ENCODE measurements at regions not wholly inside any gene's neighbourhood (a gene's known extent, or its start where the extent isn't known, plus 50 kb on each side); places are given as distances from the start of the nearest gene placed in this dataset.

DNA sequence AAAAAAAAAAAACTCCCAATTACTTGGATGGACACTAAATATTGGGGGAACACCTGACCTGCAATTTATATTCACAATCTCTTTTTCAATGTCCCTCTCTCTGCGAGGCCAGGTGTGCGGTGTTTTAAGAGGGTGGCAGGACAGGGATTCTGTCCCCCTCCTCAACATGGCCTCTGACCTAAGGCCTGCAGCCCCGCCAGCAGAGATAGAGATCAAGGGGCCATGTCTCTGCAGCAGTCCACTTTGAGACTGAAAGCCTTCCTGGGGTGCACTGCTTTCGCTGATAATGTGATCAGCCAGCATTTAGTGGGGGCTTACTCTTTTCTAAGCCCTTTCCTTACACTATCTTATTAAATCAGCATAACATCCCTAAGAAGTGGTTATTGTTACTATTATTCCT is 419.9 kb downstream of the OCA2 start:
- peaks cover 48% of the 10 kb centered on the region for H3K9me3 Mint-ChIP-seq (ENCODE audit: unreplicated experiment)
- ChIA-PET POLR2A (no interaction called here), CTCF (no interaction called here)
- intact Hi-C loops (cut with micrococcal nuclease) = no loop called here
- BruUV-seq (replicated peaks) = no TSS peak
- no peaks in the 10 kb centered on the region for H3K4me1 Mint-ChIP-seq (ENCODE audit: insufficient read depth, unreplicated experiment)
- no peak for DNase-seq (ENCODE audit: unreplicated experiment)
- H3K4me3 Mint-ChIP-seq (ENCODE audit: unreplicated experiment) = no peak overlapping the region
- H3K27ac Mint-ChIP-seq (ENCODE audit: low read depth, unreplicated experiment) = no peak overlapping the region
- H3K27me3 Mint-ChIP-seq (ENCODE audit: insufficient read depth, unreplicated experiment) = no peaks in the 10 kb centered on the region
- TF ChIP-seq, protein P1, sequence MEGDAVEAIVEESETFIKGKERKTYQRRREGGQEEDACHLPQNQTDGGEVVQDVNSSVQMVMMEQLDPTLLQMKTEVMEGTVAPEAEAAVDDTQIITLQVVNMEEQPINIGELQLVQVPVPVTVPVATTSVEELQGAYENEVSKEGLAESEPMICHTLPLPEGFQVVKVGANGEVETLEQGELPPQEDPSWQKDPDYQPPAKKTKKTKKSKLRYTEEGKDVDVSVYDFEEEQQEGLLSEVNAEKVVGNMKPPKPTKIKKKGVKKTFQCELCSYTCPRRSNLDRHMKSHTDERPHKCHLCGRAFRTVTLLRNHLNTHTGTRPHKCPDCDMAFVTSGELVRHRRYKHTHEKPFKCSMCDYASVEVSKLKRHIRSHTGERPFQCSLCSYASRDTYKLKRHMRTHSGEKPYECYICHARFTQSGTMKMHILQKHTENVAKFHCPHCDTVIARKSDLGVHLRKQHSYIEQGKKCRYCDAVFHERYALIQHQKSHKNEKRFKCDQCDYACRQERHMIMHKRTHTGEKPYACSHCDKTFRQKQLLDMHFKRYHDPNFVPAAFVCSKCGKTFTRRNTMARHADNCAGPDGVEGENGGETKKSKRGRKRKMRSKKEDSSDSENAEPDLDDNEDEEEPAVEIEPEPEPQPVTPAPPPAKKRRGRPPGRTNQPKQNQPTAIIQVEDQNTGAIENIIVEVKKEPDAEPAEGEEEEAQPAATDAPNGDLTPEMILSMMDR (IDR thresholded peaks at IDR 0.05; ENCODE audit: unreplicated experiment) = no peak
- no peaks in the 10 kb centered on the region for H3K36me3 Mint-ChIP-seq (ENCODE audit: insufficient read depth, unreplicated experiment)

DNA sequence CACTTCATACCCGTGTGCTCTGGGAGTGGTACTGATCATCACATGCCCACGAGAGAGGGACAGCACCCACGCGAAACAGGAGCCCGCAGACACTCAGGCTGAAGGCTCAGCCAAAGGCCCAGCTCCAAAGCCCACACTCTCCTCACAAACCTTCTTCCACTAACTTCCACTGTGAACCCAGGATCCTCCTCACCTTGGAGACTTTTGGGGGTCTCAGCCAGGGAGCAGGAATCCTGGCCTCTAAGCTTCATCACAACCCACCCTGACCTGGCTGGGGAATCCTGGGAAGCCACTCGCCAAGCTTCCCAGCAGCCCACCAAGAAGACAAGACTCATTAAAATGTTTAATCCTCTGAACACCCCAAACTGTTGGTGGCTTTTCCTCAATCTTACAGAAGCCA is 421.2 kb downstream of the OCA2 start:
- Mint-ChIP-seq H3K27me3 (ENCODE audit: insufficient read depth, unreplicated experiment) (no peaks in the 10 kb centered on the region), H3K27ac (ENCODE audit: low read depth, unreplicated experiment) (no peak overlapping the region), H3K4me3 (ENCODE audit: unreplicated experiment) (no peak overlapping the region), H3K36me3 (ENCODE audit: insufficient read depth, unreplicated experiment) (no peaks in the 10 kb centered on the region), H3K9me3 (ENCODE audit: unreplicated experiment) (peaks cover 39% of the 10 kb centered on the region), H3K4me1 (ENCODE audit: insufficient read depth, unreplicated experiment) (no peaks in the 10 kb centered on the region)
- TF ChIP-seq, protein P1 (IDR thresholded peaks at IDR 0.05; ENCODE audit: unreplicated experiment) = no peak
- ChIA-PET CTCF (no interaction called here), POLR2A (no interaction called here)
- BruUV-seq (replicated peaks) = no TSS peak
- intact Hi-C loops (cut with micrococcal nuclease) = no loop called here
- no peak for DNase-seq (ENCODE audit: unreplicated experiment)

DNA sequence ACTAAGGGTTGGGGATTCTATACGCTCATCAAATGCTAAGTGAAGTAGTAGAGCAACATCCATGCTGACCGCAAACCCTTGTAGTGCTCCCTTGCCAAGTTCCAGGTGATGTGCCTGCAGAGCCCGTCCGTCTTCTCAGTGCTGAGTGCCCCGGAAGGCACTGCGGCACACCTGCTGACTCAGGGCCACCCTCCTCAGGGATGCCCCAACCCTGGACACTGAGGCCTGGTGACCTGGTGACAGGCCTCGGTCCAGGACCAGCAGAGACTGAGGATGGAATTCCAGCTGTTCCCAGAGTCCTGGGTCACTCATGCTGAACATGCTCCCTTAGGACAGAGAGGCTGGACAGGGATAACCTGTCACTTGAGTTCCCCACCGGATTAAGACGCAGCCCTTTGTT is 422.5 kb downstream of the OCA2 start:
- no peaks in the 10 kb centered on the region for H3K27me3 Mint-ChIP-seq (ENCODE audit: insufficient read depth, unreplicated experiment)
- POLR2A ChIA-PET = no interaction called here
- H3K4me3 Mint-ChIP-seq (ENCODE audit: unreplicated experiment) = no peak overlapping the region
- TF ChIP-seq, protein P1 (IDR thresholded peaks at IDR 0.05; ENCODE audit: unreplicated experiment) = no peak
- BruUV-seq (replicated peaks) = no TSS peak
- H3K9me3 Mint-ChIP-seq (ENCODE audit: unreplicated experiment) = peaks cover 33% of the 10 kb centered on the region
- H3K36me3 Mint-ChIP-seq (ENCODE audit: insufficient read depth, unreplicated experiment) = no peaks in the 10 kb centered on the region
- intact Hi-C loops (cut with micrococcal nuclease) = no loop called here
- no peak overlapping the region for H3K27ac Mint-ChIP-seq (ENCODE audit: low read depth, unreplicated experiment)
- no peak for DNase-seq (ENCODE audit: unreplicated experiment)
- H3K4me1 Mint-ChIP-seq (ENCODE audit: insufficient read depth, unreplicated experiment) = no peaks in the 10 kb centered on the region
- CTCF ChIA-PET = interaction anchor here (0.6 kb wide), 1 partner anchor 1504 kb away, joined by 3 read pairs; no protein-coding TSS in a partner anchor

DNA sequence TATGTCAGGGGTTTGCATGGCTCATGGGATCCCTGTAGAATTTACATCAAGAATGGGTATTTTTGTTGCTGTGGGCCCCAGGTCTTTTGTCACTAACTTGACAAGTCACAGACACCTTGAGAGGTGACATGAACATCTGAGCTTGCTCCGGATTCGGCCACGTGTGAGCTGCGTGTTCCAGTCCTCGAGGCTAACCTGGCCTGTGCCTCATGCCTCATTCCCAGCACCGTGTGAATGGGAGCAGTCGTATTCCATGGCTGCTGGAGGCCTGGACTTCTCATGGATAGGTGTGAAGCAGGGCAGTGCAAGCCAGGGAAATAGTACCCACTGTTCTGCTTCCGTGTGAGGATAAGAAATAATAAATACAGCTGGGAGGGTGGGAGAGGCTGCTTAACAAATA is 423.5 kb downstream of the OCA2 start:
- no TSS peak for BruUV-seq (replicated peaks)
- TF ChIP-seq, protein P1 (IDR thresholded peaks at IDR 0.05; ENCODE audit: unreplicated experiment) = no peak
- ChIA-PET CTCF (interaction anchor here (0.7 kb wide), 1 partner anchor 31 kb away, joined by 3 read pairs; no protein-coding TSS in a partner anchor), POLR2A (no interaction called here)
- Mint-ChIP-seq H3K4me1 (ENCODE audit: insufficient read depth, unreplicated experiment) (no peaks in the 10 kb centered on the region), H3K9me3 (ENCODE audit: unreplicated experiment) (peaks cover 34% of the 10 kb centered on the region), H3K4me3 (ENCODE audit: unreplicated experiment) (no peak overlapping the region), H3K27me3 (ENCODE audit: insufficient read depth, unreplicated experiment) (no peaks in the 10 kb centered on the region), H3K36me3 (ENCODE audit: insufficient read depth, unreplicated experiment) (no peaks in the 10 kb centered on the region), H3K27ac (ENCODE audit: low read depth, unreplicated experiment) (no peak overlapping the region)
- no peak for DNase-seq (ENCODE audit: unreplicated experiment)
- intact Hi-C loops (cut with micrococcal nuclease) = no loop called here
